Left renal pelvis (tissue), 4 donors: ENCODE measurements at regions not wholly inside any gene's neighbourhood (a gene's known extent, or its start where the extent isn't known, plus 50 kb on each side); places are given as distances from the start of the nearest gene placed in this dataset.
"Not testable (repeated sequence)": the region's sequence is repeated elsewhere in the genome, so short reads cannot be mapped to it uniquely, and the experiment has no call there.

Experiments
- DNase-seq, 4 donors: peaks; one replicate each; pipeline ENCODE4 v3.0.0-alpha.2; 2013; ENCODE audit warnings: low read depth in 4 of 4, low spot score in 3 of 4

DNA sequence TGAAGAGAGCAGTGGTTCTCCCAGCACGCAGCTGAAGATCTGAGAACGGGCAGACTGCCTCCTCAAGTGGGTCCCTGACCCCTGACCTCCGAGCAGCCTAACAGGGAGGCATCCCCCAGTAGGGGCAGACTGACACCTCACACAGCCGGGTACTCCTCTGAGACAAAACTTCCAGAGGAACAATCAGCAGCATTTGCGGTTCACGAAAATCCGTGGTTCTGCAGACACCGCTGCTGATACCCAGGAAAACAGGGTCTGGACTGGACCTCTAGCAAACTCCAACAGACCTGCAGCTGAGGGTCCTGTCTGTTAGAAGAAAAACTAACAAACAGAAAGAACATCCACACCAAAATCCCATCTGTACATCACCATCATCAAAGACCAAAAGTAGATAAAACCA is 68.4 kb upstream of the CCT8L2 start:
- DNase-seq: not testable (repeated sequence)

DNA sequence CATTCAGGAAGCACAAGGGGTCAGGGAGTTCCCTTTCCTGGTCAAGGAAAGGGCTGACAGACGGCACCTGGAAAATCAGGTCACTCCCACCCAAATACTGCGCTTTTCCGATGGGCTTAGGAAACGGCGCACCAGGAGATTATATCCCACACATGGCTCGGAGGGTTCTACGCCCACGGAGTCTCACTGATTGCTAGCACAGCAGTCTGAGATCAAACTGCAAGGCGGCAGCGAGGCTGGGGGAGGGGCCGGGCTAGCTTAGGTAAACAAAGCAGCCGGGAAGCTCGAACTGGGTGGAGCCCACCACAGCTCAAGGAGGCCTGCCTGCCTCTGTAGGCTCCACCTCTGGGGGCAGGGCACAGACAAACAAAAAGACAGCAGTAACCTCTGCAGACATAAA is 68.0 kb upstream of the CCT8L2 start:
- DNase-seq: not testable (repeated sequence)

DNA sequence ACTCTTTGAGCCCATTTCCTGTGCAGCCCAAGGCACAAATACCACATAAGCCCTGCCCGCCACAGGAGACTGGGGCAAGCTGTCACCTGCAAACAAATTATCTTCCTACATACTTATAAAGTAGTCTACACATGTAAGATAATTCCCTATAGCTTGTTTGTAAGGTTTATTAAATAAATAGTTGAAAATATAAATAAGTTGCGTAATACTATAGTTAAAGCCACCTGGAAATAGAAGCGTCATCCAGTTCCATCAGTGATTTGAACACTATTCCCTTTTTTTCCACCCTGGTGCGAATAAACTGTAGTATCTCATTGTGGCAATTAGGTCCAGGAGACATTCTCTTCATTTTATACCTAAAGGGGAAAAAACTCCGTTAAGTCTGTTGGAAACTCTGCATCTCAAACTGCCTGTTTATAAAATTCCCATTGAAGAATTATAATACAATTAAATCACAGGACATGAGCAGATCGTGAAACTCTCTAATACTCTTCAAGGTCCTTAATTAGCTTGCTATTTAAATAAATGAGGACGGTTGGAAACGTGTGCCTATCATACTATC is 66.7 kb upstream of the CCT8L2 start:
- DNase-seq: not testable (repeated sequence)

DNA sequence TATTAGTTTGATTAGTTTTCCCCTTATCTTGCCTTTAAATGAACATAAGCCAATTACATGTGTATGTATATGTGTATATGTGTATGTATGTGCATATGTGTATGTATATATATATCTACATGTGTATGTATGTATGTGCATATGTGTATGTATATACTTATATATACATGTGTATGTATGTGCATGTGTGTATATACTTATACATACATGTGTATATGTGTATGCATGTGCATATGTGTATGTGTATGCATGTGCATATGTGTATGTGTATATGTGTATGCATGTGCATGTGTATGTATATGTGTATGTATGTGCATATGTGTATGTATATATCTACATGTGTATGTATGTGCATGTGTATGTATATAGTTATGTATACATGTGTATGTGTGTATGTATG is 65.5 kb upstream of the CCT8L2 start:
- DNase-seq: no peak

DNA sequence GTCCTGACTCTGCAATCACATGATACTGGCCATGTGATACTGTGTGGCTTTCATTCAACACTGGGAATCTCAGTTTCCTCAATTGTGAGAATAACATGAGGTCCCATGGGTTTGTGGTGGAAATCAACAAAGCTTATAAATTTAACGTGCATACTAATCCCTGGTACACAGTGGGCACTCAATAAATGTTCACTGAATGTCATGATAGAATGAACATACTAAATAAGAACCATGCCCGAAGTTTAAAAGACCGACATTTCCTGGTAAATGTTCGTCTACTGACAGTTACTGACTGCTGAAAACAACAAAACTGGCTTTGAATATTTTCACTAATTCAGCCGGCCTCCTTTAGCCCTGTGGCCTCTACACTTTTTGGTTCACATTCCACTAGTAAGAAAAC is 62.3 kb upstream of the CCT8L2 start:
- no peak for DNase-seq

DNA sequence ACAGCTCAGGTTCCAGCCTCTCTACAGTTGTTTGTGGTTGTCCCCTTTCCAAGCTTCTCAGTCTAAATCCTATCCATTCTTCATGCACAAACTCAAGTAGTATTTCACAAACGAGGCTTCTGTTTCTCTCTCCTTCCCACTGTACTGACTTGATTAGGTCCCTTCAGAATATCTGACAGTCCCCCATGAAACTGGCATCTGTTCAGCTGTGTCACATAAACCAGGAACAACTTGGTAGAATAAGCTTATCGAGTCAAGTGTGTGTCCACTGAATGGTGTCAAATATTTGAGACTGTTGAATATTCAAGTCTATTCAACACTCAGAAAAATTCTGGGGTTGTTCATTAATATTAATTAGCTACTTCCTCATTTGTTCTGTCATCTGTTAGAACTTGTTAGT is 61.7 kb upstream of the CCT8L2 start:
- DNase-seq: not testable (repeated sequence)

DNA sequence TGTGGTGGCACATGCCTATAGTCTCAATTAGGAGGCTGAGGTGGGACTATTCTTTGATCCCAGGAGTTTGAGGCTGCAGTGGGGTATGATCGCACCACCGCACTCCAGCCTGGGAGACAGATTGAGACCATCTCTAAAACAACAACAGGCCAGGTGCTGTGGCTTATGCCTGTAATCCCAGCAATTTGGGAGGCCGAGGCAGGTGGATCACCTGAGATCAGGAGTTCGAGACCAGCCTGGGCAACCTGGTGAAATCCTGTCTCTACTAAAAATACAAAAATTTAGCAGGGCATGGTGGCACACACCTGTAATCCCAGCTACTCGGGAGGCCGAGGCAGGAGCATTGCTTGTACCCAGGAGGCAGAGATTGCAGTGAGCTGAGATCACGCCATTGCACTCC is 60.6 kb upstream of the CCT8L2 start:
- DNase-seq: not testable (repeated sequence)

DNA sequence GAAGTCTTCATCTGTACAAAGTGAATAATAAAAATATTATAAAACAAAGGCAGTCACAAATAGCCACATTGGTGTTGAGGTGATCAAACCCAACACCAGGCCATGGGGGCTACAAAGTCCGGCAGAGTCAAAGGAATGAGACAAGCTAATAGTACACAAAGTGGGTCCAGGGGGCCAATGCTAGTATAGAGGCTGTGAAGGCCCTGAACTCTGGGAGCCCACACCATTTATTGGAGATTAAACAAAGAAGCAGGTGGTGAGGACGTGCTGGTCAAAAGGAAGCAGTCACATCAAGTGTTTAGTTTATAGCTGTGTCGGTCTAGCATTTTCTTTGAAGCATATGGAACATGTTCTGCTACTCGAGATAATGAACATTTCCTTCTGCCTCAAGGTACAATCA is 58.6 kb upstream of the CCT8L2 start:
- DNase-seq: no peak
